GM19328 (cell line): ENCODE measurements at regions not wholly inside any gene's neighbourhood (a gene's known extent, or its start where the extent isn't known, plus 50 kb on each side); places are given as distances from the start of the nearest gene placed in this dataset.

ENCODE experiments used
- ATAC-seq: cut with Tn5 transposase; IDR thresholded peaks from one replicate; pipeline ENCODE4 v1.9.1; 2021; ENCODE audit warnings: mild to moderate bottlenecking, moderate library complexity; ENCODE audit not compliant: unreplicated experiment

DNA sequence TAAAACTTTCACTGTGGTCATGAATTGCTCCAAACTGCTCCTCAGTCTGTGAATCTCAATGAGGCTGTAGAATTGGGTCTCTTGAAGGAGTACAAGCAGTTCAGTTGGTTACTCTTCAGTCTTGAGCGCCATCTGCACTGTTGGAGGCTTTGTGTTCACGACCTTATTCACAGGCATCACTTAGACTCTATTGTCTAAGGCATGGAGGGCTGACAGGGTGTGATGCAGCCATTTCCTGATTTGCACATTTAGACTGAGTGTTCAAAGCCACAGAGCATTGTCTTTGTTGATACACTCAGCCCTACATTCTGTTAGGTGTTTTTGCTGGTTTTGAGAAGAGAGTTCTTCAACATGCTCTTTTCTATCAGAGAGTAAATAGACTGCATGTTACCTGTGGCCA is 355.9 kb upstream of the RIOK2 start:
- ATAC-seq: no peak

DNA sequence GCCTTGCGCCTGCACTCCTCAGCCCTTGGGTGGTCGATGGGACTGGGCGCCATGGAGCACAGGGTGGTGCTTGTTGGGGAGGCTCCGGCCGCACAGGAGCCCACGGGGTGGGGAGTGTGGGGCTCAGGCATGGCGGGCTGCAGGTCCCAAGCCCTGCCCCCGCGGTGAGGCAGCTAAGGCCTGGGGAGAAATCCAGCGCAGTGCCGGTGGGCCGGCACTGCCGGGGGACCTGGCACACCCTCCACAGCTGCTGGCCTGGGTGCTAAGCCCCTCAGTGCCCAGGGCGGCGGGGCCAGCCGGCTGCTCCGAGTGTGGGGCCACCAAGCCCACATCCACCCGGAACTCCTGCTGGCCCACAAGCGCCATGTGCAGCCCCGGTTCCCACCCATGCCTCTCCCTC is 358.8 kb upstream of the RIOK2 start:
- no peak for ATAC-seq

DNA sequence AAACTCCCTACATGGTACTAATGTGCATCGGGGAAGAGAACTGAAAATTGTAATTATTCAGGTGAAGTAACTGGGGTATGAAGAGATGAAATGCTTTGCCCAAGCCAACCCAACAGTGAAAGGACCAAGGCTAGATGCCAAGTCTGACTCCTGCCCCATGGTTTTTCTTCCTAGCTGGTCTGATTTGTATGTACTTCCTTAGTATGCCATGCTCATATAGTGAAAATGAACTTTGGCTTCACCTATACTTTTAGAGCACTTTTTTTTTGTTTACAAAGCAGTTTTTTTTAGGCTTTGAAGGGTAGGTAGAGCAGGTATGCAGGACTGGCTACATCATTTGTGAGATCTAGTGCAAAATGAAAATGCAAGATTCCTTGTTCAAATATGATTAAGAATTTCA is 359.4 kb upstream of the RIOK2 start:
- ATAC-seq: no peak

- no peak for ATAC-seq
These were observed 360.1 kb upstream of the RIOK2 start for GRCh38 chr5:97543166-97543565.

GRCh38 chr5:97544240-97544639 is 361.2 kb upstream of the RIOK2 start:
- no peak for ATAC-seq

GRCh38 chr5:97544678-97545077 is 361.6 kb upstream of the RIOK2 start:
- ATAC-seq: no peak

- no peak for ATAC-seq
These were observed 362.4 kb upstream of the RIOK2 start for GRCh38 chr5:97545446-97545845.

- no peak for ATAC-seq
These were observed 363.0 kb upstream of the RIOK2 start for GRCh38 chr5:97545886-97546535.

- ATAC-seq: no peak
These were observed 364.4 kb upstream of the RIOK2 start for GRCh38 chr5:97547430-97547829.

GRCh38 chr5:97547999-97548738 is 365.1 kb upstream of the RIOK2 start:
- ATAC-seq: peak; percentile 73

DNA sequence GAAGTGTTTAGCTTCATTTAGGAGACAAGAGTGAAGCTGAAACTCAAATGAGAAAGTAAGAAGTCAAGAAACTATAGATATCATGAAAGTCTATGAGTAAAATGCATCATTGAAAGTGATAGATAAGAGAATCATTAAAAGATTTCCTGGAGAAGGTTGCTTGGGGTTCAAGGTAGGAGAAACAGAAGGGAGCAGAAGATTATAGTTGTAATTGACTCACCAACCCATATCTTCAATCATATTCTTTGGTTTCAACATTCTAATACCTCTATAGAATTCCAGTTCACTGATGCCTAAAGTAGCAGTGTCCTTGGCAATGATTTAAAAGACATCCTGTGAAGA is 365.7 kb upstream of the RIOK2 start:
- no peak for ATAC-seq

DNA sequence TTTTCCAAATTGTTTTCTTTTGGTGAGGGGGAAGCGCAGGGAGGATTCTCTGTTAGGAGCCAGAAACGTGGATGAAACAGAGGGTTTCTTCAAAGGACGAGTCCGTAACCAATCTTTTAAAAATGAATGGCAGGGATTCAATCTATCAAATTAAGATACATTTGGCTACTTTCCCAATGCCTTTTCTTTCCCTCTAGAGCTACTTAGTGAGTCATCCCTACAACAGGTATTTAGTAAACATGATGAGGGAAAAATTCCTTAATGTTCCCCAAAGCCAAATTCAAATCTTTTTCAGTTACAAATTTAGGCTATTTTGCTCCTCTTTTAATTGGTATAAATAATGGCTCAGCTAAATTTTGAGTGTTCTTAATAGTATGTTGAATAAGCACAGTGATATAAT is 366.4 kb upstream of the RIOK2 start:
- ATAC-seq: no peak

- no peak for ATAC-seq
These were observed 367.1 kb upstream of the RIOK2 start for GRCh38 chr5:97550164-97550563.

DNA sequence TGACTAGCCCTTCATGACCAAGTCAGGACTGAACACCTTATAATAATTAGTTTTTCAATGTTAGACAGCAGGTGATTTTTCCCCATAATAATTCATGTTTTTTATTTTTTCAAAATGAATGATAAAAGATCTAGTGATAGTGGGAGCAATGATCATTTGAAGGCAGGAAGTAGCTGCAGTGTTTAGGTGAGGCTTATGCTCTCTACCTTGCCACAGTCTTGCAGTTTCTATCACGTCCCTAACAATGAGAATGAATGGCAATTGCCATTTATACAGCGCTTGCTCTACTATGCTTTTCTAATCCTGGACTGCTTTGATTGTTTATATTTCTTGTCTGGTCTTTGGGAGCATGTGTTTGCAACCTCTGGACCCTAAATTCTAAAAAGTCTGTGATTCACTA is 367.8 kb upstream of the RIOK2 start:
- ATAC-seq: no peak

DNA sequence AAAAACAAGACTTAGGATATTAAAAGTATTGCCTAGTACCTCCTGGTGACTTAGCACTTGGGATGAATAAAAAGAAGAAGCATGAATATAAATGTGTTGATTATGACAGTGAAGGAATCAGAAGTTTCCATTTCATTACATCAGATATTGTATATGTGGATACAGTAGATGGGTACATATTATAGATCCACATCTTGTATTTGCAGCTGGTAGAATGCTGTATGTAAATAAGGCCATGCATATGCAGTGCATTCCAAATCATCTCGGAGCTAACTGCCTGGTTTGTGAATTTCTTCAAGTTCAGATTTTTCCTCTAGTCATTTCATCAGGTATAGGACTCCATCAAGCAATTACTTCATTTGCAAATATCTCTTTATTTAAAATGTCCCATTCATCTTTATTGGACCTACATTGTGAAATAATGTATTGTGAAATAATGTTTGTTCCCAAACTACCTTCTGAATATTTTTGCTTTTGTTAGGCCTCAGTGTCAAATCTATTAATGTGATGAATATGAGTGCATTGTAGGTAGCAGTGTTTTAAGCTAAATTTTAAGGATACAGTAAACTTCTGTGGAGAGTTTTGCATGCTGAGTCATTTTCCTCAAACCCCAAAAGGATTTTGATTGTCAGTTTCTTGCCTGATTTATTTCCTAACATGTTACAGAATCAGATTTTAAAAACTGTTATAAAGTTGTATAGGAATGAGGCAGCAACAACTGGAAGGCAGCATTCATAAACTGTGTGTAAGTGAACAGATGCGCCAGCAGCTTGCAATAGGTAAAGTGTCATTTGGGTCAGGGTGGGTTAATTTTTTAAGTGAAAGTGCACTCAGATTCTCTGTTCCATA is 370.8 kb upstream of the RIOK2 start:
- no peak for ATAC-seq

DNA sequence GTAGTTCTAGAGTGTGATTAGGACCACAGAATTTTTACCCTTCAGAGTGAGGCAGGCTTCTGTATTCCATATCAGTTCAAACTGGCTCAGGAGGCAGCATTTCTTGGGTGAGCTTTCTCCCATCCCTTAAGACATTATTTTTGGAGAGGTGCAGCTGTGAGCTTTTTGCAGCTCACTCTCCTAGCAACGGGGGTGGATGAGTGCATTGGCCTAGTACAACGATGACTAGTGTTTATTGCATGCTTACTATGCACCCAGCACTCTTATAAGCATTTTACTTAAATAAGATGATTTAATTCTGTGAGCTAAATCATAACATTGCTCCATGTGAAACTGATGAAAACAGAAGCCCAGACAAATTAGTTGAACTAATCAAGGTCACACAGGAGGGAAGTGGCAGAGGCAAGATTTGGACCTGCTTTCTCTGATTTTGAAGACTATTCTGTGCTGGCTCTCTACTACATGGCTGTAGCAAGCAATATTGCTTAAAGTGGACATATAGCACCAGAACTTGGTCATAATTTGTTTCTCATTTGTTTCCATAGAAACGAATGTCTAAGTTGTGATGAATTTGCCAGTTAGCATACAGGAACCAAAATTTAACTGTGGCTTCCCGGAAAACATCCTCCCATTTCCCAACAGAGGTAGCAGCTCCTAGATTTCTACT is 372.1 kb upstream of the RIOK2 start:
- no peak for ATAC-seq

DNA sequence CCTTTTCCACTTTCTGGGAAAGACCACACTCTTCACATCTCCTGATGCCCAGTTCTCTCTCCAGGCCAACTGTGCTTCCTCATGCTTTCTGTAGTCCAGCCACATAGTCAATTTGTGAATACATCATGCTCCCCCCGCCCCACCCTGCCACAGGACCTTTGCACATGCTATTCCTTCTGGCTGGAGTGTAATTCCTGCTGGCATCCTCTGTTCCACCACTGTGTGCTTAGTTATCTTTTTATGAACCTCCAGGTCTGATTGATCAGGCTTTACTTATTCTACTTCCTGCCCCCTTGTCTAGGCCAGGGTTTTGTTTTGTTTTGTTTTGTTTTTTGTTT is 372.6 kb upstream of the RIOK2 start:
- no peak for ATAC-seq

DNA sequence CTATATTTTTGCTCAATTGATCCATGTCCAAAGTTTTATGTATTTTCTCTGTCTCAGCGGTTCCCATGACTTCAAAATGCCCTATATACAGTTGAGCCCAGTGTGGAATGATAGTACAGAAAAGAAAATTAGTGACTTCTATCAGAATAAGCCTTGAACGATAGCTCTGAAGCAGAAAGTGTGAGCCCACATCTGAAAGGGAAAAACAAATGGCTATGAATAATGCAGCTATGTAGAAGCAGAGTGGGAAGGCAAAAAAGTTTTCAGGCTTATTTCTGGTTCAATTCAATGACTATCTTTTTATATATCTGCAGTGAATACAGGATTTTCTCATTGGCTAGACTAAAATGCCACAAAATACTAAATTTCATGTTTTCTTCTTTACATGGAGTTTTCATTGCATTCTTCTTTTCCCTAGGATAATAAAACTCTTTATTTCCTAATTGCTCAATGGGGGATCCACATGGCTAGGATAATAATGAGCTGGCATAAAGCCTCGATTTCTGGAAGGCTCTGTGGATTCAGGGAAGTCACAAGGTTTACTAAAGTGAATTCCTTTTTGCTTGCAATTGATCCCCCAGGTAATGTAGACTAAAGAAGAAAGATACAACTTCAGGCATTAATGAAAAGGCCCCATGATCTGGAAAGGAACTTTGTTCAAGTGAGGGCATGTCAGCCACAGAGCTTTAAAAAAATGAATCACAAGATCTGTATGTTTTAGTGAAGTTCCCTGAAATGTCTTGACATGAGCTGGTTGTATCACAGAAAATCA is 377.0 kb upstream of the RIOK2 start:
- ATAC-seq: no peak

- ATAC-seq: no peak
These were observed 377.5 kb upstream of the RIOK2 start for GRCh38 chr5:97560599-97560993.

GRCh38 chr5:97563050-97563657 is 380.1 kb upstream of the RIOK2 start:
- ATAC-seq: no peak
